T-helper 1 cell (primary cell): ENCODE measurements at regions not wholly inside any gene's neighbourhood (a gene's known extent, or its start where the extent isn't known, plus 50 kb on each side); places are given as distances from the start of the nearest gene placed in this dataset.
A peak's percentile ranks its signal among the peaks of the same experiment; 100 is the strongest.

Source experiments
- DNase-seq, 5 donors: peaks; one replicate each; pipeline ENCODE4 v3.0.0-alpha.2; 2012 to 2020

- DNase-seq: no peak
Measured at GRCh38 chr2:128452536-128453530, 134.2 kb upstream of the HS6ST1 start.

- DNase-seq: no peak
Measured at GRCh38 chr2:128454980-128455720, 136.5 kb upstream of the HS6ST1 start.

DNA sequence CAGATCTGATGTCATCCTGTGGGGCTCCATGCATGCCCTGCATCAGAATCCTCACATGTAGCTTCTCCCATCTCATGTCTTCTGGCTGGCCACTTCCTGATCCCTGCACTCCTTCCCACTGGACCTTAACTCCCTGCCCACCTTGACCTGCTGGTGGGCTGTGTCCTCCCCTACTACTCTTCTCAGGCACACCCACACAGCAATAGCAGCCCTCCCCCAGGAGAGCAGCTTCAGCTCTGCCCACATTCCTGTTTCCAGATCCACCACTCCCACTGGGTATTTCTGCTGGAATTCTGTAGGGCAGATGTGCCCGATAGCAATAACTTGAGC, 137.0 kb upstream of the HS6ST1 start:
- no peak for DNase-seq

GRCh38 chr2:128456281-128456680, 137.6 kb upstream of the HS6ST1 start:
- DNase-seq: no peak

DNA sequence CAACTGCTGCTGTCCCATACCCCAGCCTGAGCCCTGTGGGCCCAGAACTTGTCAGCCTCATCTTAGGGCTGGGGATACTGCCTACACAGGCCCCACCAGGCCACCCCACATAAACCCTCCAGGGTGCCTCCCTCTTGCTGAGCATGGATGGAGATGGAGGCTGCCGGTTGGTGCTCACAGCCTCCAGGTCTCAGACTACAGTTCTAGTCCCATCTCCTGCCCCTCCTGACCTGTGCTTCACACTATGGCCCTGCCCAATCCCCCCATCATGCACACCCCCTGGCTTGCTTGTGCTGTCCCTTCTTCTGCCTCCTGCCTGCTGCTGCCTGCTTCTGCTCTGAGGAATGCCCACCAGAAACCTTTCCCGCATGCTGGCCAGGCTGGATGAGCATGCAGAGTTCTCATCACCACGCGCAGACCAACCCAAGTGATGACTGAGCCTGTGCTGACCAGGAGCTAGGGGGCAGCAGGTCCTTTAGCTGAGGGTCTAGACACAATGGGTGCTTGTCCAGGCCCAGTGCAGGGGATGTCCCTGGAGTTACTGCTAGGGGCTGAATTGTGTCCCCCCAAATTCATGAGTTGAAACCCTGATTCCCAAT, 138.4 kb upstream of the HS6ST1 start:
- DNase-seq: no peak

GRCh38 chr2:128457716-128458115, 139.0 kb upstream of the HS6ST1 start:
- DNase-seq: no peak

DNA sequence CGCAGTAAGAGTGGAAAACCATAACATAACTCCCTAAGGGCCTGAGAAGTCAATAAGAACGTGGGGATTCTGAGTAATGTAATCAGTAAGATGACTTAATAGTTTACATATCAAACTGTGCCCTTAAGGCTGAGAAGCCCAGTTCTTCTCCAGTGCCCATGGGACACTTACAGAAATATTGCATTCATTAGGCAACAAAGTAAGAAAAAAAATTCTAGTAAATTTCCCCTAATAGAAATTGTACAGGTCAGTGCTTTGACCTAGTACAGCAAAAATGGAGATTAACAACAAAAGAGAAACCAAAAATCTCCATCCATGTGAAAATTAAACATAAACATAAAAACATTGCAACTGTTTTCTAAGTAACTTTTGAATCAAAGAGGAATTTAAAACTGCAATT, 139.8 kb upstream of the HS6ST1 start:
- DNase-seq: no peak

DNA sequence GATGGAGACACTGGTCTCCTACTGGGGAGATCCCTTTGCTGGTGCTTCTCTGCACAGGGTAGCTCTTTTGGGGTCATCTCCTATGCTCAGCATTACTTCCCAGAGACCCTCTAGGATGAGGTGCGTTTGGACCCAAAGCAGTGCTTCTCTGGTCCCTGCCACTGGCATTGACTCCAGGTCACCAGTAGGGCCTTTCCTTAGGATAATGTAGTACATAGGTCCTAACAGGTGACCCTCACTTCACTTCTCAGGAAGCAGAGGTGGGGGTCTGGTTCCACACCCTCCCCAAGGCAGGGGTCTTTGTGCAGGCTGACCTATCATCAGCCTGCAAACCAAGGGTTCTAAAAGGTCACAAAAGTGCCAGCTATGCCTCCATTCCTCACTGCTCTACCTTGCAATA, 145.8 kb upstream of the HS6ST1 start:
- no peak for DNase-seq

GRCh38 chr2:128465246-128466170, 146.8 kb upstream of the HS6ST1 start:
- DNase-seq: no peak

- no peak for DNase-seq
Measured at GRCh38 chr2:128466376-128466775, 147.7 kb upstream of the HS6ST1 start.

DNA sequence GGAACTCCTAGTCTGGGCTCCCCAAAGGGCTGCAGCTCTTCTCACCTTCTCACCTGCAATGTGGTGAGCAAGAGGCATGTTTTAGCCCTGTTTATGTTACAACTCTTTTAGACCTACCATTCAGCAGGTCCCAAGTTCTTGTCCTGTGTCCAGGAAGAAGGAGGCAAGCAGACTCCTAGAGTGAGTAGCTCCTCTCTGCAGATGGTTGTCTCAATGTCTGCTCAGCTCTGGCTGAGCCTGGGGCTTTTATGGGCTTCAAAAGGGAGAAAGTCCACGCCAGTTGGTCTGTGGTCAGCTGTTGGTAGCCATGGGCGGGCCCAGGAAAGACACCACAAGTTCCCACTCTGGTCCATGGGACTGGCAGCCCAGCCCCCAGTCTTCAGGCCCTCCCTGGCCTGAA, 148.1 kb upstream of the HS6ST1 start:
- no peak for DNase-seq

- no peak for DNase-seq
Measured at GRCh38 chr2:128467321-128467969, 148.8 kb upstream of the HS6ST1 start.

GRCh38 chr2:128468186-128468920, 149.7 kb upstream of the HS6ST1 start:
- DNase-seq: no peak

- no peak for DNase-seq
Measured at GRCh38 chr2:128469203-128469602, 150.5 kb upstream of the HS6ST1 start.

DNA sequence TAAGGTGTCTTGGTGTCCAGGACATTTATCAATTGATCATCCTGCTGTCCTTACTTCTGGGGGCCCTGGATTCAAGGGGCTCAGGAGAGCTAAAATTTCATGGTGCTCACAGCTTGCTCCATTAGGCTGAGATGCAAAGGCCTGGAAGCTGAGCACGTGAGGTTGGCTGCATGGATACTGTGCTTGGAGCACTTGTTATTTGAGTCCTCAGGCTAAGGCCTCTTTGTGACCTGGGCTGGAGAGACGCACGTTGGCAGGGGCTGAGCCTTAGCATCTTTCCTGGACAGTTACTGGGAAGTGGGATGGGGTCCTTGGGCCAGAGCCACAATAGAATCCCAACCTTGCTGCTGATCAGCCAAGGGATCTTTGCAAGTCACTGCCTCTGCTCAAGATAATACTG, 151.2 kb upstream of the HS6ST1 start:
- DNase-seq: no peak

- DNase-seq: peak in 1 of 5 donors; percentile 40
Measured at GRCh38 chr2:128472789-128473174, 154.1 kb upstream of the HS6ST1 start.

DNA sequence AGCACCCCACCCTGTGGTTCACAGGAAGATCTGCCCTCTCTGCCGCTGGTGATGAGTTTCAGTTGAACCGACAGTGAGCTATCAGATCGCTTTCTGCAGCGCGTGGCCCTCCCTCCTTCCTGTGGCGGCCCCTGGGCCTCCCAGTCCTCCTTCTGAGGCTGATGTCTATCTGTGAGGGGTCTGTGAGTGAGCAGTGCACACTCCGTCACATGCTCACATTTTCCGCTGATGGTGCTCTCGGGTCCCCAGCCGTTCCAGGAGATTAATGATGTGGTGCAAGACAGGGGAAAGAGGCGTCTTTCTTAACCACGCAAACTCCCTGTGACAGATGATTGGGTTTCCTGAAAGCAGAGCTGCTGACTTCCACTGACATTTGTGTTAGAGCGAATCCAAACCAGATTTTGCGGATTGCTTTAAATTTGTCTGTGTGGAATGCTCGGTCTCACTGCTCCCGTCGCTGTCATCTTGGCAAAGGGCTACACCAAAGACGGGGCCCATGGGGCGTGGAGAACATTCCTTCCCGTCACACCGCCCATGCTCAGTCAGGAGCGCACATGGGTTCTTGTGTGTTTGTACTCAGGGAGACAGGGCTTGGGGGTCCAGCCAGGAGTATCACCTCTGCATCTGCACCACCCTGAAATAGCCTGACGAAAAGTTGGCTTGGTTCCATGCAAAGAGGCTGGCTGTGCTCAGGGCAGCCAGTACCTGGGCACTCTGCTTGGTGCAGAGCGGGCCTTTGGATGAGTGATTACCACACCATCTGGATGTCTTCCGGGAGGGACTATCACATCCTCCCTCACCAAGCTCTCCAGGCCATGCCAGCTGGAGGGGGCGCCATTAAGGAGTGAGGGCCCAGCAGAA, 154.7 kb upstream of the HS6ST1 start:
- DNase-seq: peak in 1 of 5 donors; percentile 76

DNA sequence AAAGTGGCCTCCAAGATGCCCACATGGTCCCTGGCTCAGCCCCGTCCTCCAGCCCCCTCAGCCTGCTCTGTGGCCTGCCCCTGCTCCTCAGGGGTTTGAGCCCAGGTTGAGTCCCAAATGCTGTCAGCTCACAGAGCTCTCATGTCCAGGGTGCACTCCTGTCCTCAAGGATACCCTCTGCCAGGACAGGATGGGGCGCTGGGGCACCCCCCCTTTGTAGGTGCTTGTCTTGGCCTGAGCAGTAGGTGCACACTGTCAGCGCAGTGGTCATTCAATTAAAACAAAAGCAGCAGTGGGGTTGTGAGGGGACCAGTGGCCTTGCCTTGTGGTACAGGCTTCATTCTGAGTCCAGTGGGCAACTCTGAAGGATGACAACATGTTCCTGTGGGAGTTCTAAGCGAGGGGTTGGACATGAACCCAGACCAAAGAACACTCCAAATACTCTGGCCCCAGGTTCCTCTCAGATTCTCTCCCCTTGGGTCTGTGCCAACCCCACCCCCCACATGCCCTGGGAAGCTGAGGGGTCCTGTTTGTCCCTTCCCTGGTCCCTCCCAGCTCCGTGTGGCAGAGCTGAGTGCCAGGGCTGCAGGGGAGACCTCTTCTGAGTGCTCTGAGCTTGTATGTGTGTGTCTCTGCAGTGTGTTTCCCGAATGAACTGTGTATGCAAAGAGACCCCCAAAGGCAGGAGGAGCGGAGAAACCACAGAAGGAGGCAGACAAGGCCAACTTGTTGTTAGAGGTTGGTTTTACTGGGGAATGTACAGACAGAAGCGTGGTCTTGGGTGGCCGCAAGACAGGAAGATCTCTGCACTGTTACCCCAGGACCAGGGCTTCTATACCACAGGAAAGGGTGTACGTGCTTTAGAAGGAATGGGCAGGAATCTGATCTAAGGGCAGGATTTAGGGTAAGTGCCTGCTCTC, 155.6 kb upstream of the HS6ST1 start:
- no peak for DNase-seq

DNA sequence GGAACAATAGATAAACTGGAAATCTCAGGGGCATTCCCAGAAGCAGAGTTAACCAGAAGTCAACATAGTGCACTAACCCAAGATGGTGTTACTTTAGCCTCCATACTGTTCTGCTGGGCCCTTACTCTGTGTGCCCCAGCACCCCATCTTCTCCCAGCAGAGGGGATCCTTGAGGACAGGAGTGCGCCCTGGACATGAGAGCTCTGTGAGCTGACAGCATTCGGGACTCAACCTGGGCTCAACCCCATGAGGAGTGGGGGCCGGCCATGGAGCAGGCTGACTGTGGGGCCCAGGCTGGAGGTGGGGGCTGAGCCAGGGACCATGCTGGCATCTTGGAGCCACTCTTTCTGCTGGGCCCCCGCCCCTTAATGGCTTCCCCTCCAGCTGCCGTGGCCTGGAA, 156.3 kb upstream of the HS6ST1 start:
- DNase-seq: no peak
